ENCODE measurements at regions not wholly inside any gene's neighbourhood (a gene's known extent, or its start where the extent isn't known, plus 50 kb on each side); places are given as distances from the start of the nearest gene placed in this dataset.

DNA sequence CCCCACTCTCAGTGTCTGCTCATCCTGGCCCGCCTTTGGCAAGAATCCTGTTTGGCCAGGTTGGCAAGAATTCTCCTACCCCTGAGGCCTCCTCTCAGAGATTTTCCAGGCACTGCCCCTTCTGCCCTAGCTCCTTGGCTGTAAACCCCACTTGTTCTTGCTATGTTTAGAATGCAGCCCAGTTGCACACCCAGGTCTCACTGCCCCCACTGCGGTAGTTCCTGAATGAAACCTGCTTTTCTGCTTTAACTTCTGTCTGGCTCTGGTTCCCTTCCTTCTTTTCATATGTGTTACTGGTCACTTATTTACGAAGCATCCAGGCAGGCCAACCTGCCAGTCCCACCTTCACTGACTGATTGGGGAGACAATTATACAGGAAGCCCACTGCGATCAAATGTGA, 576.9 kb downstream of the GLRX3 start:
- TF ChIP-seq CTCF (IDR thresholded peaks at IDR 0.05) (no peak), POLR2A (IDR thresholded peaks at IDR 0.05) (no peak)
